Suprapubic skin (tissue), 3 donors: ENCODE measurements at regions not wholly inside any gene's neighbourhood (a gene's known extent, or its start where the extent isn't known, plus 50 kb on each side); places are given as distances from the start of the nearest gene placed in this dataset.

ENCODE experiments used
- EP300 ChIP-seq: sonication (generic); formaldehyde crosslinking; IDR thresholded peaks from one replicate; pipeline ENCODE4 v1.6.1; 2017; ENCODE audit warnings: antibody characterized with exemption
- POLR2A ChIP-seq, 2 donors: fragments of 450-650 bp; IDR thresholded peaks; one replicate each; pipeline ENCODE4 v1.6.1; 2017; ENCODE audit warnings: antibody characterized with exemption in 2 of 2, mild to moderate bottlenecking in 2 of 2, moderate library complexity in 2 of 2
- TF ChIP-seq, protein P1 (sequence below), 2 donors: fragments of 200-600 bp in 1 of 2; fragments of 450-650 bp in 1 of 2; sonication (generic) in 1 of 2; IDR thresholded peaks; one replicate each; pipeline ENCODE4 v1.5.1; 2016 to 2019; ENCODE audit warnings: antibody characterized with exemption in 2 of 2, mild to moderate bottlenecking in 1 of 2, moderate library complexity in 1 of 2

DNA sequence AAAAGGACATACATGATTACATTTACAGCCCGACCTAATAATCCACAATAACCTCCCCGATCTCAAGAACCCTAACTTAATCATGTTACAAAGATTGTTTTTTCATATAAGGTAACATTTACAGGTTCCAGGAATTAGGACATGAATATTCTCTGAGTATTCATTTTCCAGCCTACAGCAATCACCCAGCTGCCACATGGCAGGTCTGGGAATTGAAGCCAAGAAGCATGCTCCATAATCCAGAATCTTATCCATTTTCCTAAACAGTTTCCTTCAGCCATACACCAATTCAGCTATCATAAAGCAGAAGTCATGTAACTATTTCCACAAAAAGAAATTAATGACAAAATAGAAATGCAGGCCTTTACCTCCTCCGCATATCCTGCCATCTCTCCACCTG, 163.4 kb downstream of the CAAP1 start:
- TF ChIP-seq POLR2A (IDR thresholded peaks at IDR 0.05), result no peak
- TF ChIP-seq EP300, result no peak
- TF ChIP-seq, protein P1, sequence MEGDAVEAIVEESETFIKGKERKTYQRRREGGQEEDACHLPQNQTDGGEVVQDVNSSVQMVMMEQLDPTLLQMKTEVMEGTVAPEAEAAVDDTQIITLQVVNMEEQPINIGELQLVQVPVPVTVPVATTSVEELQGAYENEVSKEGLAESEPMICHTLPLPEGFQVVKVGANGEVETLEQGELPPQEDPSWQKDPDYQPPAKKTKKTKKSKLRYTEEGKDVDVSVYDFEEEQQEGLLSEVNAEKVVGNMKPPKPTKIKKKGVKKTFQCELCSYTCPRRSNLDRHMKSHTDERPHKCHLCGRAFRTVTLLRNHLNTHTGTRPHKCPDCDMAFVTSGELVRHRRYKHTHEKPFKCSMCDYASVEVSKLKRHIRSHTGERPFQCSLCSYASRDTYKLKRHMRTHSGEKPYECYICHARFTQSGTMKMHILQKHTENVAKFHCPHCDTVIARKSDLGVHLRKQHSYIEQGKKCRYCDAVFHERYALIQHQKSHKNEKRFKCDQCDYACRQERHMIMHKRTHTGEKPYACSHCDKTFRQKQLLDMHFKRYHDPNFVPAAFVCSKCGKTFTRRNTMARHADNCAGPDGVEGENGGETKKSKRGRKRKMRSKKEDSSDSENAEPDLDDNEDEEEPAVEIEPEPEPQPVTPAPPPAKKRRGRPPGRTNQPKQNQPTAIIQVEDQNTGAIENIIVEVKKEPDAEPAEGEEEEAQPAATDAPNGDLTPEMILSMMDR (IDR thresholded peaks at IDR 0.05), result no peak
